B cell (primary cell): ENCODE measurements at regions not wholly inside any gene's neighbourhood (a gene's known extent, or its start where the extent isn't known, plus 50 kb on each side); places are given as distances from the start of the nearest gene placed in this dataset.

Experiments used
- ATAC-seq: fragments of 200-7000 bp; cut with Tn5 transposase; one replicate; pipeline ENCODE4 v1.10.0; 2021; ENCODE audit warnings: low read depth, mild to moderate bottlenecking, moderate number of reproducible peaks, moderate library complexity
- CTCF ChIA-PET: fragments of 350-600 bp; sonication (Branson Sonifier 250); formaldehyde crosslinking; loops from one replicate; lab custom pipeline; 2021; ENCODE audit warnings: antibody characterized with exemption, inconsistent platforms; lab: Charles Lee
- POLR2A ChIA-PET: fragments of 350-600 bp; sonication (Branson Sonifier 250); formaldehyde crosslinking; loops from one replicate; lab custom pipeline; 2021; ENCODE audit warnings: antibody characterized with exemption; lab: Charles Lee
- DNase-seq: peaks from one replicate; pipeline ENCODE4 v3.0.0; 2013
- H2AFZ ChIP-seq: 2 replicates; pipeline ENCODE4 v1.6.1; 2012; ENCODE audit warnings: mild to moderate bottlenecking, low read depth, low read length; ENCODE audit not compliant: insufficient read depth, poor library complexity, severe bottlenecking
- H3K27ac ChIP-seq, 2 donors: 1 replicate in 1 of 2; 2 replicates in 1 of 2; pipeline ENCODE4 v1.5.1; 2012 to 2013; ENCODE audit warnings: low read length in 2 of 2, mild to moderate bottlenecking in 2 of 2, moderate library complexity in 1 of 2
- H3K27me3 ChIP-seq, 4 experiments: fragments of 200-600 bp in 1 of 4; sonication (generic) in 1 of 4; replicated peaks in 1 of 4; 1 replicate in 2 of 4; 2 replicates in 2 of 4; pipeline versions ENCODE4 v1.6.1 to v1.7.0; 2013 to 2016; ENCODE audit warnings: low read length in 3 of 4, mild to moderate bottlenecking in 2 of 4, mixed read lengths in 1 of 4, moderate library complexity in 1 of 4; ENCODE audit not compliant: insufficient read depth in 4 of 4, control insufficient read depth in 3 of 4; ENCODE audit errors: control extremely low read depth in 1 of 4
- H3K36me3 ChIP-seq, 2 experiments: replicated peaks in 1 of 2; 1 replicate in 1 of 2; 2 replicates in 1 of 2; pipeline versions ENCODE4 v1.6.1 to v1.7.1; 2013; ENCODE audit warnings: low read length in 1 of 2; ENCODE audit not compliant: insufficient read depth in 2 of 2, control insufficient read depth in 1 of 2; ENCODE audit errors: control extremely low read depth in 1 of 2, extremely low read depth in 1 of 2
- H3K4me1 ChIP-seq, 2 donors: fragments of 200-600 bp in 1 of 2; sonication (generic) in 1 of 2; 1 replicate in 1 of 2; 2 replicates in 1 of 2; pipeline versions ENCODE4 v1.5.1 to v1.6.1; 2013 to 2017; ENCODE audit warnings: low read length in 2 of 2; ENCODE audit not compliant: control insufficient read depth in 2 of 2, insufficient read depth in 2 of 2
- H3K4me2 ChIP-seq: replicated peaks from 2 replicates; pipeline ENCODE3; 2012; ENCODE audit warnings: mild to moderate bottlenecking, low read depth, low read length; ENCODE audit not compliant: poor library complexity, severe bottlenecking
- H3K4me3 ChIP-seq, 5 experiments: fragments of 200-600 bp in 1 of 5; sonication (generic) in 1 of 5; 1 replicate in 3 of 5; 2 replicates in 2 of 5; pipeline versions ENCODE4 v1.5.1 to v1.7.0; 2011 to 2016; ENCODE audit warnings: low read length in 4 of 5, mild to moderate bottlenecking in 4 of 5, low read depth in 2 of 5, control low read depth in 1 of 5, moderate library complexity in 1 of 5; ENCODE audit not compliant: insufficient read depth in 1 of 5; ENCODE audit errors: control extremely low read depth in 1 of 5, extremely low read depth in 1 of 5
- H3K79me2 ChIP-seq: fragments of 200-600 bp; sonication (generic); one replicate; pipeline ENCODE4 v1.6.0; 2016; ENCODE audit warnings: low read length; ENCODE audit not compliant: control insufficient read depth, insufficient read depth
- H3K9ac ChIP-seq: fragments of 200-600 bp; sonication (generic); 2 replicates; pipeline ENCODE4 v1.6.1; 2017; ENCODE audit warnings: mild to moderate bottlenecking, low read length, moderate library complexity
- H3K9me3 ChIP-seq, 3 donors: one replicate each; pipeline versions ENCODE4 v1.6.1 to v1.7.1; 2013; ENCODE audit warnings: low read length in 2 of 3; ENCODE audit not compliant: control insufficient read depth in 2 of 3, insufficient read depth in 1 of 3; ENCODE audit errors: control extremely low read depth in 1 of 3
- H4K20me1 ChIP-seq: 2 replicates; pipeline ENCODE4 v1.6.0; 2012; ENCODE audit warnings: mild to moderate bottlenecking, low read length; ENCODE audit not compliant: insufficient read depth, control insufficient read depth, poor library complexity, severe bottlenecking
- H3K27ac Mint-ChIP-seq: one replicate; pipeline ENCODE4 v1.8.0; 2021; ENCODE audit warnings: mixed read lengths
- H3K27me3 Mint-ChIP-seq: one replicate; pipeline ENCODE4 v1.8.0; 2021; ENCODE audit warnings: mixed read lengths
- H3K4me1 Mint-ChIP-seq: one replicate; pipeline ENCODE4 v1.8.0; 2021; ENCODE audit warnings: mixed read lengths
- H3K4me3 Mint-ChIP-seq: one replicate; pipeline ENCODE4 v1.8.0; 2021; ENCODE audit warnings: mixed read lengths
- H3K9me3 Mint-ChIP-seq: one replicate; pipeline ENCODE4 v1.8.0; 2022; ENCODE audit warnings: mixed read lengths; ENCODE audit not compliant: insufficient read depth
- CTCF ChIP-seq: fragments of 200-600 bp; IDR thresholded peaks from one replicate; pipeline ENCODE4 v1.8.0; 2022; ENCODE audit warnings: antibody characterized with exemption, mild to moderate bottlenecking
- EZH2 ChIP-seq: IDR thresholded peaks from 2 replicates; pipeline ENCODE4 v1.6.1; 2012; ENCODE audit warnings: borderline replicate concordance, low read depth, mild to moderate bottlenecking, moderate library complexity, low read length; ENCODE audit not compliant: insufficient read depth, poor library complexity, severe bottlenecking
- WGBS: methylation state at CpG from one replicate; pipeline ENCODE4 v1.1.5; 2013; ENCODE audit warnings: missing lambda C conversion rate; ENCODE audit not compliant: insufficient coverage; 5-methylcytosine and 5-hydroxymethylcytosine counted together
- intact Hi-C: fragments of 100-400 bp; cut with micrococcal nuclease; formaldehyde crosslinking; loops from one replicate; pipeline ENCODE4 v1.10.0; 2022

- WGBS, result 92% methylated on average over 5 of the region's 5 CpGs
- no peak overlapping the region for H3K4me3 Mint-ChIP-seq
- no peak for DNase-seq
Measured at GRCh38 chr4:84089652-84090437, 409.2 kb downstream of the NKX6-1 start.

More at GRCh38 chr4:84089652-84090437, 409.2 kb downstream of the NKX6-1 start:
- Mint-ChIP-seq H3K27me3 (peaks cover 3% of the 10 kb centered on the region), H3K4me1 (no peaks in the 10 kb centered on the region), H3K9me3 (no peaks in the 10 kb centered on the region), H3K27ac (no peak overlapping the region)
- Histone ChIP-seq H3K27ac (no peak overlapping the region), H2AFZ (no peak overlapping the region), H3K79me2 (no peaks in the 10 kb centered on the region), H4K20me1 (no peaks in the 10 kb centered on the region), H3K4me1 (no peaks in the 10 kb centered on the region), H3K4me2 (no peak overlapping the region), H3K27me3 (no peaks in the 10 kb centered on the region), H3K9me3 (no peaks in the 10 kb centered on the region), H3K36me3 (no peaks in the 10 kb centered on the region), H3K4me3 (no peak overlapping the region), H3K9ac (no peak overlapping the region)
- CTCF ChIA-PET, result no interaction called here
- TF ChIP-seq CTCF (no peak), EZH2 (no peak)
- no peak for ATAC-seq
- intact Hi-C loops, result no loop called here
- POLR2A ChIA-PET, result no interaction called here
